ENCODE measurements at regions not wholly inside any gene's neighbourhood (a gene's known extent, or its start where the extent isn't known, plus 50 kb on each side); places are given as distances from the start of the nearest gene placed in this dataset.
"Not testable (repeated sequence)": the region's sequence is repeated elsewhere in the genome, so short reads cannot be mapped to it uniquely, and the experiment has no call there.

- no peak for DNase-seq
Observed at GRCh38 chr12:83326666-83327065, 640.0 kb downstream of the TMTC2 start.

- no peak for DNase-seq
Observed at GRCh38 chr12:83323866-83324265, 637.2 kb downstream of the TMTC2 start.

- no peak for DNase-seq
Observed at GRCh38 chr12:83322809-83323208, 636.1 kb downstream of the TMTC2 start.

- no peak for DNase-seq
Observed at GRCh38 chr12:83321971-83322370, 635.3 kb downstream of the TMTC2 start.

GRCh38 chr12:83320350-83320749, 633.6 kb downstream of the TMTC2 start:
- no peak for DNase-seq

- no peak for DNase-seq
Observed at GRCh38 chr12:83318386-83319098, 631.8 kb downstream of the TMTC2 start.

- no peak for DNase-seq
Observed at GRCh38 chr12:83317595-83317994, 630.9 kb downstream of the TMTC2 start.

GRCh38 chr12:83313827-83314226, 627.1 kb downstream of the TMTC2 start:
- DNase-seq: no peak

- DNase-seq: no peak
Observed at GRCh38 chr12:83313322-83313721, 626.6 kb downstream of the TMTC2 start.

GRCh38 chr12:83276904-83277303, 590.2 kb downstream of the TMTC2 start:
- DNase-seq: no peak

- no peak for DNase-seq
Observed at GRCh38 chr12:83271201-83271600, 584.5 kb downstream of the TMTC2 start.

- DNase-seq: no peak
Observed at GRCh38 chr12:83265808-83266207, 579.1 kb downstream of the TMTC2 start.

GRCh38 chr12:83261998-83262397, 575.3 kb downstream of the TMTC2 start:
- no peak for DNase-seq

- DNase-seq: not testable (repeated sequence)
Observed at GRCh38 chr12:83260126-83260525, 573.4 kb downstream of the TMTC2 start.

GRCh38 chr12:83257726-83258125, 571.0 kb downstream of the TMTC2 start:
- DNase-seq: no peak

- no peak for DNase-seq
Observed at GRCh38 chr12:83256562-83256961, 569.9 kb downstream of the TMTC2 start.

- DNase-seq: no peak
Observed at GRCh38 chr12:83250866-83251265, 564.2 kb downstream of the TMTC2 start.

GRCh38 chr12:83245156-83245555, 558.5 kb downstream of the TMTC2 start:
- DNase-seq: no peak

GRCh38 chr12:83244001-83244400, 557.3 kb downstream of the TMTC2 start:
- DNase-seq: no peak

GRCh38 chr12:83233987-83234386, 547.3 kb downstream of the TMTC2 start:
- not testable (repeated sequence) for DNase-seq

- not testable (repeated sequence) for DNase-seq
Observed at GRCh38 chr12:83226960-83227359, 540.3 kb downstream of the TMTC2 start.

- no peak for DNase-seq
Observed at GRCh38 chr12:83225806-83226205, 539.1 kb downstream of the TMTC2 start.

- DNase-seq: no peak
Observed at GRCh38 chr12:83224012-83224411, 537.3 kb downstream of the TMTC2 start.

- no peak for DNase-seq
Observed at GRCh38 chr12:83220774-83221173, 534.1 kb downstream of the TMTC2 start.

- no peak for DNase-seq
Observed at GRCh38 chr12:83216230-83216629, 529.5 kb downstream of the TMTC2 start.

Measured in right kidney (tissue), 1 donor.